Spinal cord (tissue), 9 donors: ENCODE measurements at regions not wholly inside any gene's neighbourhood (a gene's known extent, or its start where the extent isn't known, plus 50 kb on each side); places are given as distances from the start of the nearest gene placed in this dataset.

ENCODE experiments used
- DNase-seq, 6 donors: peaks; one replicate each; pipeline versions ENCODE4 v3.0.0 to v3.0.0-alpha.2; 2013 to 2015; ENCODE audit warnings: low spot score in 6 of 6, low read depth in 4 of 6
- H3K27ac ChIP-seq: one replicate; pipeline ENCODE4 v1.5.1; 2013; ENCODE audit warnings: low read depth, low read length, control low read depth
- H3K27me3 ChIP-seq: one replicate; pipeline ENCODE4 v1.6.1; 2013; ENCODE audit warnings: low read length; ENCODE audit not compliant: control insufficient read depth, insufficient read depth
- H3K36me3 ChIP-seq: one replicate; pipeline ENCODE4 v1.6.1; 2013; ENCODE audit warnings: low read length; ENCODE audit not compliant: control insufficient read depth, insufficient read depth
- H3K4me1 ChIP-seq: one replicate; pipeline ENCODE4 v1.6.1; 2013; ENCODE audit warnings: low read length; ENCODE audit not compliant: control insufficient read depth, insufficient read depth
- H3K4me3 ChIP-seq: one replicate; pipeline ENCODE4 v1.5.1; 2013; ENCODE audit warnings: low read depth, low read length, control low read depth
- H3K9me3 ChIP-seq: one replicate; pipeline ENCODE4 v1.6.1; 2013; ENCODE audit warnings: low read length; ENCODE audit not compliant: control insufficient read depth, insufficient read depth
- WGBS: methylation state at CpG from one replicate; pipeline ENCODE4 v1.1.5; 2013; ENCODE audit warnings: missing lambda C conversion rate; ENCODE audit not compliant: insufficient coverage; 5-methylcytosine and 5-hydroxymethylcytosine counted together
- donor health status: healthy.

- H3K4me3 ChIP-seq, result no peak overlapping the region
- H3K36me3 ChIP-seq, result no peaks in the 10 kb centered on the region
- no peaks in the 10 kb centered on the region for H3K9me3 ChIP-seq
- no peak for DNase-seq
- no CpG with 5 or more reads among the region's 4 CpGs for WGBS
- no peaks in the 10 kb centered on the region for H3K4me1 ChIP-seq
- no peaks in the 10 kb centered on the region for H3K27me3 ChIP-seq
- no peak overlapping the region for H3K27ac ChIP-seq
Measured at GRCh38 chr6:137734875-137735182, 132.2 kb upstream of the TNFAIP3 start.

DNA sequence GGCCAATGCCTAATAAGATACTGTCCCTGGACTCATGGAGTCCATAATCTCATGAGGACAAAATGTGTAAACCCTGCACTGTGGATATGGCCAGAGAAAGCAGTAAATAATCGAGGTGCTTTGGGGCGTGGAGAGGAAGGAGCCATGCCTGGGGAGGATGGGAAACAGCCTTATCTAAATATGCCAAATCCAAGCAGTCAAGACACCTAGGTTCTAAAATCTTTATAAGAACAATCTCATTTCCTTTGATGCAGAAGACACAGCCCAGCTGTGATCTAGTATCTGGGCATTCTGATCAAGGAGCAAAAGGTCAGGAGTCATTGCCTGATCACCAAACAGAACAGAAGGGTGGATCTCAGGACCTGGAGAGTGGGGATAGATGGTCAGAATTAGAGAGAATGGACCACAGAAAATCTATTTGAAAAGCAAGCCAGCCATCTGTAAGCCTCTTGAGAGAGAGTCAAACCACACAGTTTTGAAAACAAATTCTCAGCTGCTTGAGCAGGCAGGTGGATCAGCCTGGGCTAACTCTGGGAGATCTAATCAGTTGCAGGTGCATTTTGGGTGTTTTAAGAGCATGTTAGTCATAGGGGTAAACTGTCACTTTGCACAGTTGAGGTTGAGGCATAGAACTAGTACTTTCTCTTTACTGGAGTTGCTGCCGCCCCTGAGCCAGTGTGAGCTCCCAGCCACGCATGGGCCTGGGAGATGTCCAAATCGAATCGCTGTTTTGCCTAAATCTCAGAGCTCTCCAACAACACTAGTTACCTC is 130.8 kb upstream of the TNFAIP3 start:
- H3K36me3 ChIP-seq, result no peaks in the 10 kb centered on the region
- no peaks in the 10 kb centered on the region for H3K27me3 ChIP-seq
- H3K4me1 ChIP-seq, result no peaks in the 10 kb centered on the region
- no peaks in the 10 kb centered on the region for H3K9me3 ChIP-seq
- H3K27ac ChIP-seq, result no peak overlapping the region
- WGBS, result 94% methylated on average over 6 of the region's 6 CpGs
- no peak for DNase-seq
- H3K4me3 ChIP-seq, result no peak overlapping the region

DNA sequence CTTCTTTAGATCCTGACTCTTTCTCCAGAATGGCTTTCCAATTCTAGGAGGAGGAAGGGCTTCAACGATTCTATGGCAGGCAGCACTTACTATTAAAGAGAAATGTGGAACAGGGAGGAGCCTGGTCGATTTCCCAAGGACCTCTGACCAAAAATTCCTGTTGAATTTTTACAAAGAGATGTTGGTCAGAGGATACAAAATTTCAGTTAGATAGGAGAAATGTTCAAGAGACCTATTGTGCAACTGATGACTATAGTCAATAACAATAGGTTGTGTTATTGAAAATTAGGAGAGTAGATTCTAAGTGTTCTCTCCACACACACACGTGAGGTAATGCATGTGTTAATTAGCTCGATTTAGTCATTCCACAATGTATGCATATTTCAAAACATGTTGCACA is 130.1 kb upstream of the TNFAIP3 start:
- Histone ChIP-seq H3K27me3 (no peaks in the 10 kb centered on the region), H3K27ac (no peak overlapping the region), H3K36me3 (no peaks in the 10 kb centered on the region), H3K9me3 (no peaks in the 10 kb centered on the region), H3K4me1 (no peaks in the 10 kb centered on the region), H3K4me3 (no peak overlapping the region)
- WGBS, result 89% methylated on average over 1 of the region's 4 CpGs
- DNase-seq, result no peak

GRCh38 chr6:137737836-137738596 is 129.0 kb upstream of the TNFAIP3 start:
- Histone ChIP-seq H3K4me1 (no peaks in the 10 kb centered on the region), H3K27ac (no peak overlapping the region), H3K27me3 (no peaks in the 10 kb centered on the region), H3K4me3 (no peak overlapping the region), H3K9me3 (no peaks in the 10 kb centered on the region), H3K36me3 (no peaks in the 10 kb centered on the region)
- WGBS, result 85% methylated on average over 4 of the region's 6 CpGs
- peak in 1 of 6 donors; percentile 30 for DNase-seq

- 95% methylated on average over 4 of the region's 4 CpGs for whole genome bisulfite sequencing
Measured at GRCh38 chr6:137738931-137739504, 128.0 kb upstream of the TNFAIP3 start.

GRCh38 chr6:137739544-137739943 is 127.5 kb upstream of the TNFAIP3 start:
- Histone ChIP-seq H3K27ac (no peak overlapping the region), H3K27me3 (no peaks in the 10 kb centered on the region), H3K36me3 (no peaks in the 10 kb centered on the region), H3K9me3 (no peaks in the 10 kb centered on the region), H3K4me1 (no peaks in the 10 kb centered on the region), H3K4me3 (no peak overlapping the region)
- WGBS, result 98% methylated on average over 5 of the region's 5 CpGs
- DNase-seq, result no peak

More at GRCh38 chr6:137738931-137739504, 128.0 kb upstream of the TNFAIP3 start:
- H3K36me3 ChIP-seq, result no peaks in the 10 kb centered on the region
- DNase-seq, result no peak
- no peaks in the 10 kb centered on the region for H3K9me3 ChIP-seq
- no peak overlapping the region for H3K4me3 ChIP-seq
- H3K4me1 ChIP-seq, result no peaks in the 10 kb centered on the region
- H3K27me3 ChIP-seq, result no peaks in the 10 kb centered on the region
- no peak overlapping the region for H3K27ac ChIP-seq

DNA sequence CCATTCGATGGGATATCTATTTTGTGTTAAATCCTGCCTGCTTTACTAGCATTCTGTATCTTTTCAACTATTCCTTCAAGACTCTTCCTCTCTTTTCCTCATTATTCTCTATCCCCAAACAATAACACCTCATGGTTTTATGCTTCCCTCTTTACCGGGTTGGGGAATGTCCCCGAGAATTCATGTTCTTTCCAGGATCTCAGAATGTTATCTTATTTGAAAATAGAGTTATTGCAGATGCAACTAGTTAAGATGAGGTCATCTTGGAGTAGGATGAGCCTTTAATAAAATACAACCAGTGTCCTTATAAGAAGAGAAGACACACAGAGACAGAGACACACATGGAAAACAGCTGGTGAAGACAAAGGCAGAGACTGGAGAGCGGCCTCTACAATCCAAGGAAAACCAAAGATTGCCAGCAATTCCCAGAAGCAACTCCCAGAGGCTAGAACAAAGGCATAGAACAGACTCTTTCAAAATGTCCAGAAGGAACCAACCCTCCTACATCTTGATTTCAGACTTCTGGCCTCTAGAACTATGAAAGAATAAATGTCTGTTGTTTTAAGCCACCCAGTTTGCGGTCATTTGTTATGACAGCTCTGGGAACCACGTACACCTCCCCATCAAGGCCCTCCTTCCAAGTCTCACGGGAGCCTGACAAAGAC is 126.8 kb upstream of the TNFAIP3 start:
- H3K27ac ChIP-seq, result peak overlapping the region; percentile 58
- WGBS, result 100% methylated on average over 4 of the region's 7 CpGs
- no peak overlapping the region for H3K4me3 ChIP-seq
- DNase-seq, result peak in 1 of 6 donors; percentile 40
- no peaks in the 10 kb centered on the region for H3K36me3 ChIP-seq
- H3K9me3 ChIP-seq, result no peaks in the 10 kb centered on the region
- H3K4me1 ChIP-seq, result no peaks in the 10 kb centered on the region
- no peaks in the 10 kb centered on the region for H3K27me3 ChIP-seq

- no peak for DNase-seq
- Histone ChIP-seq H3K27me3 (no peaks in the 10 kb centered on the region), H3K4me1 (no peaks in the 10 kb centered on the region), H3K36me3 (no peaks in the 10 kb centered on the region), H3K4me3 (no peak overlapping the region), H3K27ac (peak overlapping the region; percentile 58), H3K9me3 (no peaks in the 10 kb centered on the region)
- 52% methylated on average over 5 of the region's 10 CpGs for WGBS
Measured at GRCh38 chr6:137740967-137741761, 125.9 kb upstream of the TNFAIP3 start.

- Histone ChIP-seq H3K27me3 (no peaks in the 10 kb centered on the region), H3K36me3 (no peaks in the 10 kb centered on the region), H3K9me3 (no peaks in the 10 kb centered on the region), H3K4me3 (no peak overlapping the region), H3K4me1 (no peaks in the 10 kb centered on the region), H3K27ac (no peak overlapping the region)
- no peak for DNase-seq
- 100% methylated on average over 4 of the region's 4 CpGs for WGBS
Measured at GRCh38 chr6:137743493-137743892, 123.6 kb upstream of the TNFAIP3 start.
